HG02884 (cell line): ENCODE measurements at regions not wholly inside any gene's neighbourhood (a gene's known extent, or its start where the extent isn't known, plus 50 kb on each side); places are given as distances from the start of the nearest gene placed in this dataset.
"Not testable (repeated sequence)": the region's sequence is repeated elsewhere in the genome, so short reads cannot be mapped to it uniquely, and the experiment has no call there.

Source experiments
- ATAC-seq: cut with Tn5 transposase; IDR thresholded peaks from one replicate; pipeline ENCODE4 v1.9.1; 2021; ENCODE audit warnings: mild to moderate bottlenecking, moderate library complexity; ENCODE audit not compliant: unreplicated experiment

DNA sequence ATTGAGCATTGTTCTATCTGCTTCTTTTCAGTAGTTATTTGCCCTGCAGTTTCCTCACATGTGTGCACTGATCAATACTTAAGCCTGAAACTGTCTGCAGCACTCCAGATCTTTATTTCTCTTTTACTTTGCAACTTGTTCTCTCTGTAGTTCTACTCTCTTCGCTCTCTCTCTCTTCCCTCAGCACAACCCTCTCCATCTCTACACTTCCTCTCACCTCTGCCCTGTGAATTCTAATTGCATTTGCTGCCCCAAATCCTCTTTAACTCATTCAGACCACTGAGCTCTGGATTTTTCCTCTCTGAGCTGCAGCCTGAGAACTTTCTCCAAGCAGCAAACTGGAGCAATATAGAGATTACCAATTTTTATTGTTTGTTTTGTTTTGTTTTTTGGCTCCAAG, 1035.5 kb downstream of the FSCB start:
- ATAC-seq: no peak

DNA sequence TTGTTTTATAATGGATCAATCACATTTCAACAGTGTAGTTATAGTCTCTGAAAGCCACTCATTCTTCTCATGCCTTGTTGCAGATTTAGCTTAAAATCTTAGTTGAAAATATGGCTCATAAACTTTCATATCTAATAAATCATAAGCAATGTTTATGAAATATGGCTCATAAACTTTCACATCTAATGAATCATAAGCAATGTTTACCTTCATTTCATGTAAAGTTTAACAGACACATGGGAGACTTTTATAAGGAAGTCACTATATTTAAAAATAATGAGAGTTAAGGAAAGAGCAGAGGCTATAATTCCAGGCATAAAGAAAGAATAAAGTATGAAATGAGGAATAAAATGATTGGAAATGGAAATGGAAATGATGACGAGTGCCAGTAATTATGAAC, 1042.1 kb downstream of the FSCB start:
- no peak for ATAC-seq

DNA sequence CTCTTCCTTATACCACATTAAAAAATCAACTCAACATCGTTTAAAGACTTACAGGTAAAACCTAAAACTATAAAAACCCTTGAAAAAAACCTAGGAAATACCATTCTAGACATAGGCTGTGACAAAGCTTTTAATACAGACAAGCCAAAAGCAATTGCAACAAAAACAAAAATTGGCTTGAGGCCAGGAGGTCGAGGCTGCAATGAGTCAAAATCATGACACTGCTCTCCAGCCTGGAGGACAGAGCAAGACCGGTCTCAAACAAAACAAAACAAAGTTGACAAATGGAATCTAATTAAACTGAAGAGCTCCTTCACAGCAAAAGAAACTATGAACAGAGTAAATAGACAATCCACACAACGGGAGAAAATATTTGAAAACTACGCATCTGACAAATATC, 1057.8 kb downstream of the FSCB start:
- ATAC-seq: no peak

DNA sequence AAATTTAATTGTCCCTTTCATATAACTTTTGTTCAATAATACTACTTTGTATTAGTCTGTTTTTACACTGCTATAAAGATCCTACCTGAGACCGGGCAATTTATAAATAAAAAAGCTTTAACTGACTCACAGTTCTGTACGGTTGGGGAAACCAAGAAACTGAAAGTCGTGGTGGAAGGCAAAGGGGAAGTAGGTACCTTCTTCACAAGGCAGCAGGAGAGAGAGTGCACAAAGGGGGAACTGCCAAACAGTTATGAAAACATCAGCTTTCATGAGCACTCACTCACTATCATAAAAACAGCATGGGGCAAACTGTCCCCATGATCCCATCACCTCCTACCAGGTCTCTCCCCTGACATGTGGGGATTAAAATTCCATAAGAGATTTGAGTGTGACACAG, 1069.0 kb downstream of the FSCB start:
- ATAC-seq: no peak

DNA sequence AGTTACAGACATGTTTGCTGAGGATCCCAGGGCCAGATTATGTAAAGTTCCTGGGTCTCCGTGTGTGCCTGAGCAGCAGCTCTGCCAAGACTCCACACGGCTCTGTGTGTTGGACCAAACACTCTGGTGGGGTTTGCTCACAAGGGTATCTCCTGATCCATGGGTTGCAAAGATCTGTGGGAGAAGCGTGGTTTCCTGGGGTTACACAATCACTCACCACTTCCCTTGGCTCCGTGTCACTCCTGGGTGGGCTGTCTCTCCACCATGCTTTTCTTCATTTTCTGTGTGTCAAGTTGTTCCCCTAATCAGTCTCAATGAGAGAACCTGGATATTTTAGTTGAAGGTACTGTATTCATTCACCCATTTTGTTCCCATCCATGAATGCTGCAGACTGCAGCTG, 1088.8 kb downstream of the FSCB start:
- ATAC-seq: no peak

DNA sequence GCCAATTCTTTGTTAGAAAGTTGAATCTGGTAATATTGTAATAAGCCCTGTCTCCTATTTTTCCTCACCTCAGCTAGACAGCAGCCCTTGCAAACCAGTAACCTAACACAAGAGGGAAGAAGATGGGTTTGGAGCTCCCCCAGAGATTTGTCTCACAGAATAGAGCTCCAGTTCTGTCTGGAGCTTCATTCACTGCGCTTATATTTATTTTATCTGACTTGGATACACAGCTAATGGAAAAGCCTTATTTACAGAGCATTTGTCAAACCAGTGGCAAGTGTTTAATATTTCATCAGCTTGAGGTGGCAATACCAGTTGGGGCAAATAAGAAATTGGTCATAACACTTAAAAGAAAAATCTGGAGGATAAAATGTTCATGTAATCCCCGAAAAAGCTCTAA, 1094.0 kb downstream of the FSCB start:
- no peak for ATAC-seq

DNA sequence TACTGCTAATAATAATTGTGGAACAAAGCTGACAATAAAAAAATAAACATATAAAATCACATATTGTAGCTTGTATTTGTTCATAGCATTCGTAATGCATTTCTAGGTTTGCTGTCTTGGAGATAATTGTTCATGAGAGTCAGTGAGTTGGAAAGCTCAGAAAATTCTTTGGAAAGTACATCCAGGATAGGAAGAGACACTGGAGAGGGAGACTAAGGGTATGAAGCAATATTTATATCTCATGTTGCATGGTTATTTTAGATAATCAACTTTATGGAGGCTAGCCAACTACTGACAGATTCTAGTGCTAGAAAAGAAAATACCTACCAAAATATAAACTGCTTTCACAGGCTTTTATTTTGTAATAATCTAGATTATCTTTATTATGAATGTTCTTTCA, 1095.2 kb downstream of the FSCB start:
- ATAC-seq: no peak

DNA sequence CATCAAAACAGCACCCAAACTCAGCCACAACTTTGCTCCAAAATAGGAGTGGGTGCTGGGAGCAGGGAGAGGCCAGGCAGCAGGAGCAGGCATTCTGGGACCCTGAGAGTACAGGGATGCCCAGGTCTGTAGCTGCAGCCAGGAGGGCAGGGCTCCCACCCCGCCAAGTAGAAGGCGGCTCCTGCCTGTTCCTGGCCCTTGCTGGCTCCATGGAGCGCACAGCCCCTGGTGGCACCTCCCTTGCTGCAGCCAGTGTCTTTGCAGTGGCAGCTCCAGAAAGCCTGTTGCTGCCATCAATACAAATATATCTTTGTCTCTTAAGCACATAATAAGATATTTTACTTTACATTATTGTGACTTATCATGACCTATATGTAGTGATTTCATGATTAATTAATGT, 1096.5 kb downstream of the FSCB start:
- no peak for ATAC-seq

DNA sequence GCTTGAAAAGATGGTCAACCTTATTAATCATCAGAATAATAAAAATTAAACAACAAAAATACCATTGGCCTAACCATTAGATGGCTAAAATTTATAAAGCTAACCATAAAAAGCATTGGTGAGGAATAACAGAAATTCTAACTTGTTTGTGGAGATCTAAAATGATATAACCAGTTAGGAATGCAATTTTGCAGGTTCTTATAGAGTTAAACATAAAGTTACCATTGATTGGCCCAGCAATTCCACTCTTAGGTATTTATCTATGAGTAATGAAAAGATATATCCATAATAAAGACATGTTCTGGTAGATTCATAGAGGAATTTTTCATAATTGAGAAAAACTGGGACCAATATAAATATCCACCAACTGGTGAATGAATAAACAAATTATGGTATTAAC, 1098.6 kb downstream of the FSCB start:
- no peak for ATAC-seq

DNA sequence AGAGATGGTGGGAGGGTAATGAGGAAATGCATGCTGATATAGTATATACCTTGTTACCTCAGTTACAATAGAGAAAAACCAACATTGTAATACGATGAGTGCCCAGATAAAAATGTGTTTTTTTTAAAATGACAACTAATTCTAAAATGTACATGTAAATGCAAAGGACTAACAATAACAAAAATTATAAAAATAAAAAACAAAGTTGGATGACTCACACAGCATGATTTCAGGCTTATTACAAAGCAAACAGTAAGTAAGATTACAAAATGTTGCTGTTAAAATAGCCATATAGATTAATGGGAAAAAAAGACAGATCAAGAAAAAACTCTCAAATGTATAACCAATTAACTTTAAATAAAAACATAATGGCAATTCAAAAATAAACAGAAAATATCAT, 1099.4 kb downstream of the FSCB start:
- no peak for ATAC-seq

DNA sequence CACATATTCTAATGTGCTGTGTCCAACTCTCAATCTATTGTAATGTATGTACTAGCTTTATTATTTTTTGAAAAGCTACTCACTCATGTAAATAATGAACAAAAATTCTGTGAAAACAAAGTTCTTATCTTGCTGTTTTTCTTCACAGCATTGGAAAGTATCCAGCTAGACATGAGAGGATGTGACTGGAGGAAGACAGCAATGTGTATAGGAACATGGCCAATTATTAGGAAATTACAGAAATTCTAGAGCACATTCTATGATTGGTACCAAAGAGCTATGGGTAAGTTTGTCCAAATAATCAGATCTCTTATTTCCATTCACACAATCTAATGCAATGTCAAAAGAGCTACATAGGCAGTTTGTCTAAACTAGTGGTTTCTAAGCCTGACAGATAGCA, 1100.2 kb downstream of the FSCB start:
- ATAC-seq: no peak

DNA sequence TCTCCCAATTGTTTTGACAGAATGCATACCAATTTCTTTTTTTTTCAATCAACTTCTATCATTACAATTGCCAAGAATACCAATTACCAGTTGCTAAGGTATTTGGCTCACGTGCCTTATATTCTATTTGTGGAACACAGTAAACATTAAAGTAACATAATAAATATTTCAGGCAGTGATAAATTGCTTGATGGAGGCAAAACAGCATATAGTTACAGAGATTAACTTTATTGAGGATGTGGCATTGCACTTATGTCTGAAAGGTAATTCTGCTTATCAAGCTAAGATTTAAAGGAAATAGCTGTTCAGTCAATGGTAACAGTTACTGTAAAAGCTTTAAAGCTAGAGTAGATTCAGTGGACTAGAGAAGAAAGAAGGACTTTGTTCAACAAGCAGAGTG, 1107.8 kb downstream of the FSCB start:
- no peak for ATAC-seq

DNA sequence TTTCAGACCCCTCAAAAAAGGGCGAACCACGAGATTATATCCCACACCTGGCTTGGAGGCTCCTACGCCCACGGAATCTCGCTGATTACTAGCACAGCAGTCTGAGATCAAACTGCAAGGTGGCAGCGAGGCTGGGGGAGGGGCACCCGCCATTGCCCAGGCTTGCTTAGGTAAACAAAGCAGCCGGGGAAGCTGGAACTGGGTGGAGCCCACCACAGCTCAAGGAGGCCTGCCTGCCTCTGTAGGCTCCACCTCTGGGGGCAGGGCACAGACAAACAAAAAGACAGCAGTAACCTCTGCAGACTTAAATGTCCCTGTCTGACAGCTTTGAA, 1136.6 kb downstream of the FSCB start:
- ATAC-seq: not testable (repeated sequence)

DNA sequence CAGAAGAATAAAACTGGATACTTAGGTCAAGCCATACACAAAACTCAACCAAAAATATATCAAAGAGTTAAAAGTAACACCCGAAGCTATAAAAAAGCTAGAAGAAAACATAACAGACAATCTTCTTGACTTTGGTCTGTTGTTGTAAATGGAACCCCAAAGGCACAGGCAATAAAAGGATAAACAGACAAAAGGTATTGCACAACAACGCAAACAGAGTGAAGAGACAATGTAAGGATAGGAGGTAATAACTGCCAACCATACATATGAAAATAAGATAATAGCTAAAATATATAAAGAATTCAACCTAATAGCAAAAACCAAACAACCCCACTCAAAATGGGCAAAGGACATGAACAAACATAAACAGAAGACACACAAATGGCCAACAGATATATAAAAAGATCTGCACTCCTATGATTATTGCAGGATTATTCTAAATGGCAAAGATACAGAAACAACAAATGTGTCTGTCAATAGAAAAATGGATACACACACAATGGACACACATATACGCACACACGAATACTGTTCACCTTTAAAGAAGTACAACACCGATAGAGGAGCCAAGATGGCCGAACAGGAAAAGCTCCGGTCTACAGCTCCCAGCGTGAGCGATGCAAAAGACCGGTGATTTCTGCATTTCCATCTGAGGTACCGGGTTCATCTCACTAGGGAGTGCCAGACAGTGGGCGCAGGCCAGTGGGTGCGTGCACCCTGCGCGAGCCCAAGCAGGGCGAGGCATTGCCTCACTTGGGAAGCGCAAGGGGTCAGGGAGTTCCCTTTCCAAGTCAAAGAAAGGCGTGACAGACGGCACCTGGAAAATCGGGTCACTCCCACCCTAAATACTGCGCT, 1137.1 kb downstream of the FSCB start:
- no peak for ATAC-seq

DNA sequence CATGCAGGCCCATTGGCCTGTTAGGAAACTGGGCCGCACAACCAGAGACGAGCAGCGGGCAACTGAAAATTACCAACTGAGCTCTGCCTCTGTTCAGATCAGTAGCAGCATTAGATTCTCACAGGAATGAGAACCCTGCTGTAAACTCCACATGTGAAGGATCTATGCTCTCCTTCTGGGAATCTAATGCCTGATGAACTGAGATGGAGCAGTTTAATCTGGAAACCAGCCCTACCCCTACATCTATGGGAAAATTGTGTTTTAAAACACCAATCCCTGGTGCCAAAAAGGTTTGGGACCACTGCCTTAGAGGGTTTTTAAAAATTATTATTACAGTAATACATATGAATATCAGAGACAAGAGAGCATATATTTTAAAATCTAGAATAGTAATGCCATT, 1144.5 kb downstream of the FSCB start:
- ATAC-seq: no peak

DNA sequence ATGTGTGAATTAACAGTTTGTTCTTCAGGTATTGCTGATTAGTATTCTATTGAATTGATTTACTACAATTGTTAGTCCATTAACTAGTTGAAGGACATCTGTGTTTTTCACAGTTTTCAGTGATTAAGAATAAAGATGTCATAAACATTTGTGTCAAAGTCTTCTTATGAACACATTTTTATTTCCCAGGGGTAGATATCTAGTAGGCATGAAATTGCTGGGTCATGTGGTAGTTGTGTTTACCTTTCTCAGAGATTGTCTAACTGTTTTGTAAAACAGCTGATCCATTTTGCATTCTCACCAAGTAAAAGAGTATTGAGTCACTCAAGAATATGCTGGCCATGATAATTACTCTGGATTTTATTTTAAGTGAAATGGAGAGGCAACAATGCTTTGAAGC, 1145.3 kb downstream of the FSCB start:
- no peak for ATAC-seq

DNA sequence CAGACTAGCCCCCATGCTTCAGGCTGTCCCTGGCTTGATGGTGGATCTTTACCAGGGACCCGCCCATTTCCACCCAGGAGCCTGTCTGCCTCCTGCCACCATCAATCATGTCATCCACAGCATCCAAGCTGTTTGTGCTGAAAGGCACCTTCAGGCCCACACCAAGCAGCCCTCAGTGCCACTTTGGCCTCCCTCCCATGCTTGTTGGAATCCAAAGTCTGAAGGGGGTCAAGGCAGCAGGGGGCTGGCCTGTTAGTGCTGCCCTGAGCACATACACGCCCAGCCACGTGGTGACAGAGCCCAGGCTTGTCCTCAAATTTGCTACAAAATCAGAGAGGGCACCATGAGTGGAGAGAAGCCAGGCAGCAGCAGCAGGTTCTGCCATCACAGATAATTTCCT, 1146.8 kb downstream of the FSCB start:
- ATAC-seq: no peak

DNA sequence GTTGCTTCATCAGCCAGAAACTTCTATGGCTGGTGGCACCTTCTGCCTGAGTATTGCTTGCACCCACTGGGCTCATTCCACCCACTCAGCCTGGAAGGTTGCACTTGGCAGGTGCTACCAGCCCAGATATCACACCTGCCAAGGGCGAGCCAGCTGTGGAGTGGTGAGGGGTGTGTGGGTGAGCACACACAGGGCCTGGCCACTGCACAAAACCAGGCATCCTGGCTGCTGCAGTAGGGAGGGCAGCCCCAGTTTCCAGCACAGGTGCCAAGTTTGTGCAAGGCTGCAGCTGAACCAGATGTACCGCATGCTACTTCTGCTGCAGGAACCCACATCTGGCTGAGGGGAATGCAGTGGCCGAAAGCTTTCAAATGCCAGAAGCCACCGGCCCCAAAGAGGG, 1147.8 kb downstream of the FSCB start:
- ATAC-seq: no peak

DNA sequence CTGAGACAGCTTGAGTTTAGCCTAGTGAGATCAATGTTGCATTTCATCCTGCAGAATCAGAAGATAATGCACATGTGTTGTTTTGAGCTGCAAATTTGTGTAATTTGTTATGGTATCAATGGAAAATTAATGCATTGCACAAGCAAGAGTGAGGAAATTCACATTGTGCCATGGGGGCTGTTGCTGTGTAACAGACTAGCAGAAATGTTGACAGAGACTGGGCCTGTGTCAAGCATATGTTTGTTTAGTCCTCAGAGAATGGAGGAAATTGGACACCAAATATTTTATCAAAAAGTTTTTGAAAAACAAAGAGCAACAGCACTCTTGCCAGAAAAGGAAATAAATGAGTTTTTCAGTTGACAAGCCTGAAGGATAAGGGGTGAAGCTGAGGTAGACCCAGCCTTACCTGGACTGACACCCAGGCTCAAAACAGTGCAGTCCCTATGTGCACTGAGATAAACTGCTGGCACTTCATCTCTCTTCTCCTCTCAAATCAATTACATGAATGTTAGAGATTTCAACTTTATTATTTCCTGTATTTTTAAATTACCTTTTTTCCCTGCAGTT, 1150.0 kb downstream of the FSCB start:
- ATAC-seq: no peak

DNA sequence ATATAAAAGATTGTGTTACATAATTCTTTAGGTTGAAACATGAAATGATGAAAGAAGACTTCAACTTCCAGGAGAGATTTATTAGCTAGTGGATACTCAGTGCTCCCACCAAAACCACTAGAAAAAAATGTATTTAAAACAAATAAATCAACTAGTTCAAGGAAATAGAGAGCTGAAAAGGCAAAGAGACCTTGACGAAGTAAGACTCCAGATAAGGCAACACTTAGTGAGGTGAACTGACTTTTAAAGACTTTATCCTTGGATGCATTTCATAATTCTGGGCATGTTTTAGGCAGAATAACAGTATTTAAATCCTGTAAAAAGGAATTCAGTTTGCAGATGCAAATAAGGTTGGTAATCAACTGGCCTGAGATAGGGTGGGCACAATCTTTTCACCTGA, 1150.7 kb downstream of the FSCB start:
- ATAC-seq: no peak

DNA sequence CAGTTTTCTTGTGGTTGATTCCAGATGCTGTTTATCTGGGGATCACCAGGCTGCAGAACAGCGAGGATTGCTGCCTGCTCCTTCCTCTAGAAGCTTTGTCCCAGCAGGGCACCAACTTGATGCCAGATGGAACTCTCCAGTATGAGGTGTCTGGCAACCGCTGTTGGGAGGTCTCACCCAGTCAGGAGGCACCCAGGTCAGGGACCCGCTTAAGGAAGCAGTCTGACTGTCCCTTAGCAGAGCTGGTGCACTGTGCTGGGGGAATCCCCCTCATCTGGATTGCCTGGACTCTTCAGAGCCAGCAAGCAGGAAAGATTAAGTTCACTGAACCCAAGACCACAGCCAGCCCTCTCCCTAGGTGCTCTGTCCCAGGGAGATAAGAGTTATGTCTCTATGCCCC, 1165.2 kb downstream of the FSCB start:
- ATAC-seq: no peak

DNA sequence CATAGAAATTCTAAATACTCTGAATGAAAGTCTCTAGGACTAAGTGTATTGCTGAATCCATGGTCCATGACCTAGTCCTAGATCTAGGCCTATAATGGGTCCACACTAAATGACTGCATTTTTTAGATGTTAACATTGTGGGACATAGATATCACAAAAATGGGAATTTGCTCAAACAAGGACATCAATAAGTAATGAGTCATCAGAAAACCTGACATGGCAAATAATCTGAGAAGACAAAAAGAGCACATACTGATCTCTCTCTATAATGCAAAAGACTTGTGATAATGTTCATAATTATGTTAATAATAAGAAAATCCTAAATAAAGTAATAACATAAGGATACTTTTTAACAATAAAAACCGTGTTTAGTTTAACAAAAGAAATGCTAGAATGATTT, 1168.4 kb downstream of the FSCB start:
- no peak for ATAC-seq

DNA sequence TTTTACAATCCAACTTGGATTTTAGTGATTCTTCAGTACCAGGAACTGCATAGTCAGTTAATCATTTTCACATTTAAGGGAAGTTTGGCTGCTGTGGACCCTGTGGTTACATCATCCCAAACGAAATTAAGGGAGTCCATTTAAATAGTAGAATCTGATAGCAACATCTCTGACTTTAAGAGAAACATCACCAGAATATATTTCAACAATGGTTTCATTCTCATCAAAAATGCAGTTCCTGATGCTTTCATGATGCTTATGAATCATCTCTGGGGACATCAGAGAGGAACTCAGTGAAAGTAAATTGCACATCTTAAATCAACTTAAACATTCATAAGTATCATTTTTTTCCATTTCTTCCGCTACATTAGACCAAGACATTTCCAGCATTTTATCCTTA, 1170.7 kb downstream of the FSCB start:
- ATAC-seq: no peak
